Uterus (tissue), 2 donors: ENCODE measurements at regions not wholly inside any gene's neighbourhood (a gene's known extent, or its start where the extent isn't known, plus 50 kb on each side); places are given as distances from the start of the nearest gene placed in this dataset.

Experiments
- CTCF ChIP-seq, 4 experiments: fragments of 200-600 bp in 2 of 4; fragments of 450-650 bp in 2 of 4; sonication (generic) in 2 of 4; IDR thresholded peaks; one replicate each; pipeline ENCODE4 v1.5.1; 2016 to 2019; ENCODE audit warnings: antibody characterized with exemption in 4 of 4, mild to moderate bottlenecking in 2 of 4, moderate library complexity in 1 of 4
- POLR2A ChIP-seq, 2 donors: fragments of 450-650 bp; IDR thresholded peaks; one replicate each; pipeline ENCODE4 v1.6.1; 2016; ENCODE audit warnings: antibody characterized with exemption in 2 of 2, mild to moderate bottlenecking in 1 of 2, moderate library complexity in 1 of 2

GRCh38 chr17:53640808-53641207 is 181.9 kb upstream of the KIF2B start:
- no peak for TF ChIP-seq CTCF (IDR thresholded peaks at IDR 0.05)
- no peak for TF ChIP-seq POLR2A (IDR thresholded peaks at IDR 0.05)
